HUES6 (cell line): ENCODE measurements at regions not wholly inside any gene's neighbourhood (a gene's known extent, or its start where the extent isn't known, plus 50 kb on each side); places are given as distances from the start of the nearest gene placed in this dataset.

Experiments
- H3K27ac ChIP-seq: 2 replicates; pipeline ENCODE4 v1.7.0; 2013; ENCODE audit warnings: low read depth, mild to moderate bottlenecking, low read length, inconsistent platforms
- H3K27me3 ChIP-seq: 2 replicates; pipeline ENCODE4 v1.6.1; 2013; ENCODE audit warnings: low read length; ENCODE audit not compliant: control insufficient read depth, insufficient read depth
- H3K36me3 ChIP-seq: 2 replicates; pipeline ENCODE4 v1.6.1; 2013; ENCODE audit warnings: low read length; ENCODE audit not compliant: control insufficient read depth, insufficient read depth
- H3K4me1 ChIP-seq: 2 replicates; pipeline ENCODE4 v1.6.1; 2013; ENCODE audit warnings: low read length; ENCODE audit not compliant: control insufficient read depth, insufficient read depth
- H3K4me3 ChIP-seq: 2 replicates; pipeline ENCODE4 v1.5.1; 2013; ENCODE audit warnings: low read depth, low read length
- H3K9ac ChIP-seq: one replicate; pipeline ENCODE4 v1.6.1; 2013; ENCODE audit warnings: mild to moderate bottlenecking, low read length
- H3K9me3 ChIP-seq: 2 replicates; pipeline ENCODE4 v1.6.1; 2013; ENCODE audit warnings: low read depth, low read length; ENCODE audit not compliant: control insufficient read depth, insufficient read depth

- no peak overlapping the region for H3K27ac ChIP-seq
- no peak overlapping the region for H3K9ac ChIP-seq
- H3K36me3 ChIP-seq, result no peaks in the 10 kb centered on the region
- no peaks in the 10 kb centered on the region for H3K27me3 ChIP-seq
- H3K4me1 ChIP-seq, result no peaks in the 10 kb centered on the region; the same call in 1 of the 2 replicates
- H3K4me3 ChIP-seq, result no peak overlapping the region
- H3K9me3 ChIP-seq, result no peaks in the 10 kb centered on the region
Observed at GRCh38 chr14:82390586-82390985, 856.9 kb upstream of the SEL1L start.

GRCh38 chr14:82394916-82395315 is 861.3 kb upstream of the SEL1L start:
- Histone ChIP-seq H3K9ac (no peak overlapping the region), H3K27ac (no peak overlapping the region), H3K27me3 (no peaks in the 10 kb centered on the region), H3K4me1 (peaks cover 4% of the 10 kb centered on the region), H3K36me3 (no peaks in the 10 kb centered on the region), H3K9me3 (no peaks in the 10 kb centered on the region), H3K4me3 (no peak overlapping the region)

DNA sequence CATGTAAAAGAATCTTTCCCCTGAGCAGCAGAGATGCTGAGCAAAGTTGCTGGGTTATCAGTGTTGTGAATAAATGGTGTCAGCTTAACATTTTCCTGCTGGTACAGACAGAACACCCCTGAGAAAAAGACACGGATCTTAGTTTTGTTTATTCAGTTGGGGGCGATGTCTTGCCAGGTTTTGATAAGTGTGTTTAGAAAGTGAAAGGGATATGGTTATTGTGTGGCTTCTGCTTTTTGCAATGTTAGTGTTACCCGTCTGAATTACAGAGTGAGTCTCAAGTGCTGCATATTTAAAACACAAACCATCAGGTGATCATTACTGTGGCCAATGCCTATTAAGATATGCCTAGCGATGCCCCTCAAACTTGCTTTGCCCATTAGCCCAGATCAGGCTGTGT is 864.6 kb upstream of the SEL1L start:
- Histone ChIP-seq H3K4me3 (no peak overlapping the region), H3K4me1 (peaks cover 4% of the 10 kb centered on the region), H3K27me3 (no peaks in the 10 kb centered on the region), H3K9ac (no peak overlapping the region), H3K27ac (no peak overlapping the region), H3K9me3 (no peaks in the 10 kb centered on the region), H3K36me3 (no peaks in the 10 kb centered on the region)

- no peak overlapping the region for H3K27ac ChIP-seq
- H3K9me3 ChIP-seq, result no peaks in the 10 kb centered on the region
- no peaks in the 10 kb centered on the region for H3K27me3 ChIP-seq
- no peaks in the 10 kb centered on the region for H3K4me1 ChIP-seq
- H3K36me3 ChIP-seq, result no peaks in the 10 kb centered on the region
- no peak overlapping the region for H3K4me3 ChIP-seq
- no peak overlapping the region for H3K9ac ChIP-seq
Observed at GRCh38 chr14:82403987-82404386, 870.3 kb upstream of the SEL1L start.

DNA sequence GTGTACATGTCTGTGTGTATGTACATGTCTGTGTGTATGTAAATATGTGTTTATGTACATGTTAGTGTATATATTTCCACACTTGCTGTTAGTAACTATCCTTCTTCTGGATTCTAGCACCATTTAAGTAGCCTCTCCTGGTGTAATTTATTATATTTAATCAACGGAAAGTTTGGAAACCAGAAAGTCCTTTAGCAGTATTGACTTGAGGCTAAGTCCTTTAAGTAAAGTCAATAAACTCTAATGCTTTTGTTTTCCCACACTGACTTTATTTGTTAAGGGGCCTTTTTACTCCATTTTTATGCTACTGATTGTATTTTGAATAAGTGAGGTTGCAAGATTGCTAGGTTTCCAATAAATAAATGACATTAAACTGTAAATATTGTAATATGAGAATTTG is 876.4 kb upstream of the SEL1L start:
- Histone ChIP-seq H3K36me3 (no peaks in the 10 kb centered on the region), H3K4me3 (no peak overlapping the region), H3K4me1 (peaks cover 4% of the 10 kb centered on the region; the same call in 1 of the 2 replicates), H3K9me3 (no peaks in the 10 kb centered on the region), H3K9ac (no peak overlapping the region), H3K27ac (no peak overlapping the region), H3K27me3 (no peaks in the 10 kb centered on the region)

- Histone ChIP-seq H3K4me3 (no peak overlapping the region), H3K9ac (no peak overlapping the region), H3K27ac (no peak overlapping the region), H3K36me3 (no peaks in the 10 kb centered on the region), H3K4me1 (peaks cover 4% of the 10 kb centered on the region; the same call in 1 of the 2 replicates), H3K9me3 (no peaks in the 10 kb centered on the region), H3K27me3 (no peaks in the 10 kb centered on the region)
Observed at GRCh38 chr14:82411298-82411697, 877.6 kb upstream of the SEL1L start.

DNA sequence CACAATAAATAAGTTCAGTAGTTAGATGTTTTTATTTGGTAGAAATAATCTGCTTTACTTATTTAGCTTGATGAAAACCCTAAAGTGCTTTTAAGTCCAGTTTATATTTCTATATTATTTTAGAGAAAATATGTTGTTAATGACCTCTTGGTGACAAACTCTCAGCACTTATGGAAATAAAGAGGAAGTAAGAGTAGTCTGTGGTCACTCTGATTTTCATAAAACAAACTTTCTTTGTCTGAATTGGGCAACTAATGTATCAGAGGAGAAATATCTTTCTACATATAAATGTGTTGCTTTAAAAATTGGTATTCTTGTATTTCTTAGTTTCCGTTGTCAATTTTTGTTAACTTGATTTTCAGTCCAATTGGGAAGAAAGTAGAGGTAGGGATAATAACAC is 878.9 kb upstream of the SEL1L start:
- Histone ChIP-seq H3K4me3 (no peak overlapping the region), H3K36me3 (no peaks in the 10 kb centered on the region), H3K9ac (no peak overlapping the region), H3K27me3 (no peaks in the 10 kb centered on the region), H3K27ac (no peak overlapping the region), H3K4me1 (peaks cover 4% of the 10 kb centered on the region; the same call in 1 of the 2 replicates), H3K9me3 (no peaks in the 10 kb centered on the region)

DNA sequence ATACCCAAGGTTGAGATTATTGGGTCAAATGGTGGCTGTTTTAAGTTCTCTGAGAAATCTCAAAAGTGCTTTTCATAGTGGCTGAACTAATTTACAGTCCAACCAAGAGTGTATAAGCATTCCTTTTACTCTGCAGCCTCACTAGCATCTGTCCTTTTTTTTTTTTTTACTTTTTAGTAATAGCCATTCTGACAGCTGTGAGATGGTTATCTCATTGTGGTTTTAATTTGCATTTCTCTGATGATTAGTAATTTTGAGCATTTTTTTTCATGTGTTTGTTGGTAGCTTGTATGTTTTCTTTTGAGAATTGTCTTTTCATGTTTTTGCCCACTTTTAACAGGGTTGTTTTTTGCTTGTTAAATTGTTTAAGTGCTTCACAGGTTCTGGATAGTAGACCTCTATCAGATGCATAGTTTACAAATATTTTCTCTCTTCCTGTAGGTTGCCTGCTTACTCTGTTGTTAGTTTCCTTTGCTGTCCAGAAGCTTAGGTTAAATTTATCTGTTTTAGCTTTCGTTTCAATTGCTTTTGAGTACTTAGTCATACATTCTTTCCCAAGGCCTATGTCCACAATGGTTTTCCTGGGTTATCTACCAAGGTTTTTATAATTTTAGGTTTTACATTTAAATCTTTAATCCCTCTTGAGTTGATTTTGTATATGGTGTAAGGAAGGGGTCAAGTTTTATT is 881.3 kb upstream of the SEL1L start:
- Histone ChIP-seq H3K9me3 (no peaks in the 10 kb centered on the region), H3K27me3 (no peaks in the 10 kb centered on the region), H3K4me3 (no peak overlapping the region), H3K36me3 (no peaks in the 10 kb centered on the region), H3K4me1 (peaks cover 4% of the 10 kb centered on the region; the same call in 1 of the 2 replicates), H3K27ac (no peak overlapping the region), H3K9ac (no peak overlapping the region)

DNA sequence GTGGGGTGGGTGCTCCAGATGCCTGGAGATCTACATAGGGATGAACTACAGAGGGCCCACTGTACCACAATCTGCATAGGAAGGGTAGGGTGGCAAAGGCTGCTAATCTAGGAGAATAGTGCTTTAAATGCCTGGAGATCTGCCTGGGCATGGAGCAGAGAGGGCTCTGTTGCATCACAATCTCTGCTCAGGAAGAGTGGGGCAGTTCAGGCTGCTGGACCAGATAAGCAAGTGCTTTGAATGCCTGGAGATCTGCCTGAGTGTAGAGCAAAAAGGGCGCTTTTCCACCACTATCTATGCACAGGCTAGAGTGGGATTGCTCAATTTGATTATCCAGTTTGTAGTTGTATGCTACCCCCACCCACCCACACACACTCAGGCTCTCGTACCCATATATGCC is 886.3 kb upstream of the SEL1L start:
- Histone ChIP-seq H3K4me3 (no peak overlapping the region), H3K36me3 (no peaks in the 10 kb centered on the region), H3K27me3 (no peaks in the 10 kb centered on the region), H3K9ac (no peak overlapping the region), H3K9me3 (no peaks in the 10 kb centered on the region), H3K27ac (no peak overlapping the region), H3K4me1 (no peaks in the 10 kb centered on the region)

DNA sequence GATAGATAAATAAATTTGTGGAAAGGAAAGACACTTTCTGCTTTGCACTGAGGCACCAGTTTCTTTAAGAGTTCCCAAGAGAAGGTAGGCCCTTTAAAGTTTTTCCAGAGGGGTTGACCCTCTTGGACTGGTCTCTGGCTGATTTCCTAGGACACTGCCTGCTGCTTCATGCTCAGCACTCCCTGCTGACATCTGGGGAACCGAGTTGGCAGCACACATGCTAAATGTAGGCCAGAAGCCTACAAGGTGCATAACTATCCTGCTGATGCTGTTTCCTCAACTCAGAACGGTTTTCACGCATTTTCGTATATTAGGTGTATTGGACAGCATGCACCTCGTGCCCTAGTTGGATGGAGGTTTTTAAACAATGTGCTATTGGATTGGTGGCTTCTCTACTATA is 887.2 kb upstream of the SEL1L start:
- H3K27me3 ChIP-seq, result no peaks in the 10 kb centered on the region
- no peak overlapping the region for H3K27ac ChIP-seq
- no peaks in the 10 kb centered on the region for H3K36me3 ChIP-seq
- no peak overlapping the region for H3K4me3 ChIP-seq
- no peaks in the 10 kb centered on the region for H3K9me3 ChIP-seq
- H3K4me1 ChIP-seq, result no peaks in the 10 kb centered on the region
- no peak overlapping the region for H3K9ac ChIP-seq

DNA sequence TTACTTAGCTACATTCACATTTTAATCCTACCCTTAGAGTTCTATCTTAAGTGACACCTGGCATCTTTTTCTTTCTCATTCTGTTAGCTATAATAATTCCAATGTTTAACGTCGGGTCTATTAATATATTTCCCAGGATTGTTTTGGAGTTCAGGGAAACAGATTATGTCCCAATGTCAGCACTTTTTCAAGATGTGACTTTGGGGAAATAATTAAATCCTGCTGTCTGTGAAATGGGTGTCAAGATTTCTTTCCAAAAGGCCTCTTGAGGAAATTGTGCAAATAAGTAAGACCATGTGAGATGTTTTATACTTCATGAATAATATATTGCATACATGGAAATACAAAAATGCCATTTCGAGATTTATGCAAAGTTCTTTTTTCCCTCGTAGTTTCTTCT is 887.6 kb upstream of the SEL1L start:
- H3K9ac ChIP-seq, result no peak overlapping the region
- H3K4me3 ChIP-seq, result no peak overlapping the region
- H3K4me1 ChIP-seq, result no peaks in the 10 kb centered on the region
- H3K9me3 ChIP-seq, result no peaks in the 10 kb centered on the region
- H3K27ac ChIP-seq, result no peak overlapping the region
- no peaks in the 10 kb centered on the region for H3K36me3 ChIP-seq
- H3K27me3 ChIP-seq, result no peaks in the 10 kb centered on the region
